Small intestine (tissue), 7 donors: ENCODE measurements at regions not wholly inside any gene's neighbourhood (a gene's known extent, or its start where the extent isn't known, plus 50 kb on each side); places are given as distances from the start of the nearest gene placed in this dataset.

Source experiments
- DNase-seq, 2 donors: peaks; one replicate each; pipeline versions ENCODE4 v3.0.0 to v3.0.0-alpha.2; 2013
- FAIRE-seq: peaks from 2 replicates; lab custom pipeline; 2012; peaks lifted over from hg19 to GRCh38; lab: Jason Lieb, UNC
- H3K27ac ChIP-seq, 3 donors: one replicate each; pipeline ENCODE4 v1.5.1; 2013; ENCODE audit warnings: low read length in 2 of 3, mild to moderate bottlenecking in 2 of 3, control low read depth in 1 of 3, inconsistent platforms in 1 of 3, low read depth in 1 of 3, moderate library complexity in 1 of 3
- H3K27me3 ChIP-seq, 3 donors: one replicate each; pipeline ENCODE4 v1.6.1; 2013; ENCODE audit warnings: low read length in 3 of 3, inconsistent platforms in 1 of 3; ENCODE audit not compliant: control insufficient read depth in 3 of 3, insufficient read depth in 3 of 3
- H3K36me3 ChIP-seq, 3 donors: one replicate each; pipeline ENCODE4 v1.6.1; 2013; ENCODE audit warnings: low read length in 3 of 3, inconsistent platforms in 1 of 3, low read depth in 1 of 3, mild to moderate bottlenecking in 1 of 3, moderate library complexity in 1 of 3; ENCODE audit not compliant: control insufficient read depth in 3 of 3, insufficient read depth in 2 of 3
- H3K4me1 ChIP-seq, 3 donors: one replicate each; pipeline ENCODE4 v1.6.1; 2013; ENCODE audit warnings: low read length in 2 of 3, inconsistent platforms in 1 of 3, low read depth in 1 of 3, mild to moderate bottlenecking in 1 of 3, moderate library complexity in 1 of 3; ENCODE audit not compliant: control insufficient read depth in 3 of 3, insufficient read depth in 2 of 3
- H3K4me3 ChIP-seq, 3 donors: one replicate each; pipeline ENCODE4 v1.5.1; 2013; ENCODE audit warnings: low read length in 3 of 3, control low read depth in 1 of 3, inconsistent platforms in 1 of 3, low read depth in 1 of 3, mild to moderate bottlenecking in 1 of 3, moderate library complexity in 1 of 3
- H3K9me3 ChIP-seq, 2 donors: one replicate each; pipeline ENCODE4 v1.6.1; 2013; ENCODE audit warnings: low read depth in 1 of 2, low read length in 1 of 2; ENCODE audit not compliant: control insufficient read depth in 2 of 2, insufficient read depth in 1 of 2
- WGBS, 3 donors: extraction: QIAGEN DNeasy Blood & Tissue Kit; methylation state at CpG; one replicate each; pipeline ENCODE4 v1.1.7; 2013; 5-methylcytosine and 5-hydroxymethylcytosine counted together
- donor health status: healthy with polysubstance abuse.
- donor health status: control.
- donor health status: control.
- donor health status: Bipolar disorder and iron deficiency.
- donor health status: healthy.

GRCh38 chr1:47680815-47681475 lies 243.1 kb downstream of the FOXD2 start:
- peaks cover 0 to 1% (median 0%) of the 10 kb centered on the region in 3 donors for H3K27me3 ChIP-seq
- DNase-seq (no peak), FAIRE-seq (no peak)
- WGBS, 3 donors: 80 to 85% (median 81%) methylated on average over 10 of the region's 10 CpGs
- no peaks in the 10 kb centered on the region for H3K36me3 ChIP-seq
- peaks cover 0 to 11% (median 0%) of the 10 kb centered on the region in 3 donors for H3K4me1 ChIP-seq
- H3K9me3 ChIP-seq: no peaks in the 10 kb centered on the region
- no peak overlapping the region for H3K4me3 ChIP-seq
- no peak overlapping the region for H3K27ac ChIP-seq

- H3K27ac ChIP-seq: no peak overlapping the region
- no peak overlapping the region for H3K4me3 ChIP-seq
- no peaks in the 10 kb centered on the region for H3K36me3 ChIP-seq
- WGBS, 3 donors: 87 to 95% (median 93%) methylated on average over 4 of the region's 4 CpGs
- H3K27me3 ChIP-seq: peaks cover 0 to 1% (median 0%) of the 10 kb centered on the region in 3 donors
- H3K9me3 ChIP-seq: no peaks in the 10 kb centered on the region
- H3K4me1 ChIP-seq: peaks cover 0 to 15% (median 0%) of the 10 kb centered on the region in 3 donors
- FAIRE-seq (no peak), DNase-seq (no peak)
Measured at GRCh38 chr1:47681735-47682134, 243.9 kb downstream of the FOXD2 start.

GRCh38 chr1:47682198-47682597 lies 244.4 kb downstream of the FOXD2 start:
- 76 to 84% (median 81%) methylated on average over 7 of the region's 7 CpGs for WGBS, 3 donors
- H3K36me3 ChIP-seq: no peaks in the 10 kb centered on the region
- peaks cover 0 to 18% (median 0%) of the 10 kb centered on the region in 3 donors for H3K4me1 ChIP-seq
- DNase-seq (no peak), FAIRE-seq (no peak)
- H3K27me3 ChIP-seq: peaks cover 0 to 1% (median 0%) of the 10 kb centered on the region in 3 donors
- no peak overlapping the region for H3K4me3 ChIP-seq
- H3K27ac ChIP-seq: no peak overlapping the region
- no peaks in the 10 kb centered on the region for H3K9me3 ChIP-seq

GRCh38 chr1:47682786-47683350 lies 245.0 kb downstream of the FOXD2 start:
- Histone ChIP-seq H3K27ac (no peak overlapping the region), H3K36me3 (no peaks in the 10 kb centered on the region), H3K27me3 (peaks cover 0 to 1% (median 0%) of the 10 kb centered on the region in 3 donors), H3K4me1 (peaks cover 0 to 18% (median 0%) of the 10 kb centered on the region in 3 donors), H3K4me3 (no peak overlapping the region), H3K9me3 (no peaks in the 10 kb centered on the region)
- WGBS, 3 donors: 86 to 93% (median 88%) methylated on average over 6 of the region's 6 CpGs
- DNase-seq: no peak
- FAIRE-seq: no peak

- DNase-seq: peak; percentile 27 to 49
- 67 to 85% (median 71%) methylated on average over 3 of the region's 3 CpGs for WGBS, 3 donors
- H3K4me3 ChIP-seq: no peak overlapping the region
Measured at GRCh38 chr1:47683401-47683800, 245.6 kb downstream of the FOXD2 start.

GRCh38 chr1:47684518-47684917 lies 246.7 kb downstream of the FOXD2 start:
- H3K9me3 ChIP-seq: no peaks in the 10 kb centered on the region
- whole genome bisulfite sequencing, 3 donors: 83 to 96% (median 85%) methylated on average over 6 of the region's 6 CpGs
- H3K4me1 ChIP-seq: peaks cover 0 to 16% (median 0%) of the 10 kb centered on the region in 3 donors
- H3K36me3 ChIP-seq: peaks cover 0 to 2% (median 0%) of the 10 kb centered on the region in 3 donors
- no peak for DNase-seq
- H3K4me3 ChIP-seq: no peak overlapping the region
- peaks cover 0 to 2% (median 0%) of the 10 kb centered on the region in 3 donors for H3K27me3 ChIP-seq
- no peak overlapping the region for H3K27ac ChIP-seq
- FAIRE-seq: no peak

More at GRCh38 chr1:47683401-47683800, 245.6 kb downstream of the FOXD2 start:
- FAIRE-seq: no peak
- no peak overlapping the region for H3K27ac ChIP-seq
- peaks cover 0 to 2% (median 0%) of the 10 kb centered on the region in 3 donors for H3K27me3 ChIP-seq
- peaks cover 0 to 18% (median 0%) of the 10 kb centered on the region in 3 donors for H3K4me1 ChIP-seq
- H3K9me3 ChIP-seq: no peaks in the 10 kb centered on the region
- no peaks in the 10 kb centered on the region for H3K36me3 ChIP-seq

- 76 to 81% (median 81%) methylated on average over 11 of the region's 11 CpGs for WGBS, 3 donors
- H3K9me3 ChIP-seq: no peaks in the 10 kb centered on the region
- H3K27ac ChIP-seq: no peak overlapping the region
- FAIRE-seq: no peak
- H3K36me3 ChIP-seq: peaks cover 0 to 2% (median 0%) of the 10 kb centered on the region in 3 donors
- DNase-seq: no peak
- H3K4me1 ChIP-seq: peaks cover 0 to 16% (median 0%) of the 10 kb centered on the region in 3 donors
- H3K4me3 ChIP-seq: no peak overlapping the region
- peaks cover 0 to 2% (median 0%) of the 10 kb centered on the region in 3 donors for H3K27me3 ChIP-seq
Measured at GRCh38 chr1:47684964-47685762, 247.3 kb downstream of the FOXD2 start.

GRCh38 chr1:47685763-47686066 lies 247.9 kb downstream of the FOXD2 start:
- DNase-seq (no peak), FAIRE-seq (no peak)
- Histone ChIP-seq H3K27me3 (peaks cover 0 to 2% (median 0%) of the 10 kb centered on the region in 3 donors), H3K4me3 (no peak overlapping the region), H3K36me3 (peaks cover 0 to 2% (median 0%) of the 10 kb centered on the region in 3 donors), H3K4me1 (peaks cover 0 to 16% (median 0%) of the 10 kb centered on the region in 3 donors), H3K9me3 (no peaks in the 10 kb centered on the region), H3K27ac (no peak overlapping the region)
- 78 to 86% (median 83%) methylated on average over 2 of the region's 2 CpGs for whole genome bisulfite sequencing, 3 donors
